ENCODE measurements at regions not wholly inside any gene's neighbourhood (a gene's known extent, or its start where the extent isn't known, plus 50 kb on each side); places are given as distances from the start of the nearest gene placed in this dataset.

DNA sequence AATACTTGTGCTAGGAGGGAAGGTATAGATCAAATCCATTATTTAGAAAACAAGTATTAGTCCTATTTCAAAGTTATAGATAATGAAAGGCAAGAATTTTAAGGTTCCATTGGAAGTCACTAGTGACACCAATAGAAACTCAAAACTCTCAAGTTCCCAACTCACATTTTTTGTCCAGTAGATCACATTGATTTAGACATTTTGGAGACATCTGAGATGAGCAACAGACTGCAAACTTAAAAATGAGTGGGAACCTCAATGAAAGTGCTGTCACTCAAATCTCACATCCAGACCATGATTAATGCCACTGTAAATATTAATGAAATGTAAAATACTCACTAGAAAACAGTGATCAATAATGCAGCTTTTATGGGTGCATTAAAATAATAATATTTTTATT, 405.0 kb downstream of the ENC1 start:
- BruUV-seq (replicated peaks): no TSS peak
- in situ Hi-C loops (cut with MboI) (no loop called here), intact Hi-C loops (cut with micrococcal nuclease; ENCODE audit: unreplicated experiment) (no loop called here)
- no peak overlapping the region for H3K4me3 ChIP-seq
- ATAC-seq: no peak
- TF ChIP-seq TAF1 (IDR thresholded peaks at IDR 0.05; ENCODE audit: borderline replicate concordance, low read depth, low read length) (no peak), DPF2 (IDR thresholded peaks at IDR 0.05) (no peak), MYC (IDR thresholded peaks at IDR 0.05; ENCODE audit: insufficient read depth, insufficient read length, insufficient replicate concordance, low read length, severe bottlenecking) (no peak), HDAC6 (IDR thresholded peaks at IDR 0.05; ENCODE audit: unreplicated experiment) (no peak), KAT2A (conservative IDR thresholded peaks at IDR 0.05; ENCODE audit: control insufficient read depth, low read depth, low read length) (no peak), EGR1 (IDR thresholded peaks at IDR 0.05; ENCODE audit: borderline replicate concordance in 1 of 2, low read depth in 2 of 2, low read length in 2 of 2) (no peak), GATAD2B (conservative IDR thresholded peaks at IDR 0.05; ENCODE audit: low read depth) (no peak), NR2F1 (conservative IDR thresholded peaks at IDR 0.05) (no peak), EP300 (IDR thresholded peaks at IDR 0.05; ENCODE audit: borderline replicate concordance in 1 of 2, control insufficient read depth in 1 of 2, low read depth in 2 of 2, low read length in 2 of 2) (no peak), SREBF1 (IDR thresholded peaks at IDR 0.05; ENCODE audit: low read length) (no peak), SUZ12 (IDR thresholded peaks at IDR 0.05; ENCODE audit: unreplicated experiment) (no peak), CHD4 (IDR thresholded peaks at IDR 0.05) (no peak), LARP7 (IDR thresholded peaks at IDR 0.05) (no peak), STAT1 (conservative IDR thresholded peaks at IDR 0.05) (no peak)
- TF ChIP-seq, protein P1, sequence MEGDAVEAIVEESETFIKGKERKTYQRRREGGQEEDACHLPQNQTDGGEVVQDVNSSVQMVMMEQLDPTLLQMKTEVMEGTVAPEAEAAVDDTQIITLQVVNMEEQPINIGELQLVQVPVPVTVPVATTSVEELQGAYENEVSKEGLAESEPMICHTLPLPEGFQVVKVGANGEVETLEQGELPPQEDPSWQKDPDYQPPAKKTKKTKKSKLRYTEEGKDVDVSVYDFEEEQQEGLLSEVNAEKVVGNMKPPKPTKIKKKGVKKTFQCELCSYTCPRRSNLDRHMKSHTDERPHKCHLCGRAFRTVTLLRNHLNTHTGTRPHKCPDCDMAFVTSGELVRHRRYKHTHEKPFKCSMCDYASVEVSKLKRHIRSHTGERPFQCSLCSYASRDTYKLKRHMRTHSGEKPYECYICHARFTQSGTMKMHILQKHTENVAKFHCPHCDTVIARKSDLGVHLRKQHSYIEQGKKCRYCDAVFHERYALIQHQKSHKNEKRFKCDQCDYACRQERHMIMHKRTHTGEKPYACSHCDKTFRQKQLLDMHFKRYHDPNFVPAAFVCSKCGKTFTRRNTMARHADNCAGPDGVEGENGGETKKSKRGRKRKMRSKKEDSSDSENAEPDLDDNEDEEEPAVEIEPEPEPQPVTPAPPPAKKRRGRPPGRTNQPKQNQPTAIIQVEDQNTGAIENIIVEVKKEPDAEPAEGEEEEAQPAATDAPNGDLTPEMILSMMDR (IDR thresholded peaks at IDR 0.05 in 2 of 3, conservative IDR thresholded peaks at IDR 0.05 in 1 of 3; ENCODE audit: control insufficient read depth in 2 of 3, extremely low read depth in 1 of 3, insufficient read depth in 1 of 3, low read depth in 3 of 3, low read length in 3 of 3): no peak
- H3K36me3 ChIP-seq (ENCODE audit: control insufficient read depth in 2 of 2, insufficient read depth in 2 of 2, low read length in 1 of 2): no peaks in the 10 kb centered on the region
- no peak overlapping the region for H3K4me2 ChIP-seq (ENCODE audit: control insufficient read depth, insufficient read depth)
- no peak for DNase-seq (ENCODE audit: low read depth, low spot score)
- SMC1A ChIA-PET (ENCODE audit: uncharacterized antibody, unreplicated experiment): no interaction called here
- H3K9ac ChIP-seq (ENCODE audit: control insufficient read depth, insufficient read depth, low read length): no peak overlapping the region
- no peaks in the 10 kb centered on the region for H3K27me3 ChIP-seq (replicated peaks in 1 of 2; ENCODE audit: control insufficient read depth in 2 of 2, insufficient read depth in 2 of 2, low read length in 1 of 2)
- no peaks in the 10 kb centered on the region; the same call in 1 of the 2 replicates for H3K4me1 ChIP-seq (ENCODE audit: control insufficient read depth, insufficient read depth, low read length)
- H3K9me3 ChIP-seq (replicated peaks; ENCODE audit: control insufficient read depth, insufficient read depth, low read length): no peaks in the 10 kb centered on the region
- no peak overlapping the region for H2AFZ ChIP-seq (ENCODE audit: control insufficient read depth, low read depth, low read length)
- CTCF ChIA-PET: no interaction called here
- RAD21 ChIA-PET (ENCODE audit: unreplicated experiment): no interaction called here
- no peak overlapping the region for H3K27ac ChIP-seq (ENCODE audit: control insufficient read depth, insufficient read depth)
- H3K79me2 ChIP-seq (ENCODE audit: control insufficient read depth, insufficient read depth, low read length): no peaks in the 10 kb centered on the region
- H4K20me1 ChIP-seq (ENCODE audit: control insufficient read depth, insufficient read depth): no peaks in the 10 kb centered on the region
- FAIRE-seq: no peak
- POLR2A ChIA-PET: no interaction called here
